HG02938 (cell line): ENCODE measurements at regions not wholly inside any gene's neighbourhood (a gene's known extent, or its start where the extent isn't known, plus 50 kb on each side); places are given as distances from the start of the nearest gene placed in this dataset.
A peak's percentile ranks its signal among the peaks of the same experiment; 100 is the strongest.

Source experiments
- ATAC-seq: cut with Tn5 transposase; IDR thresholded peaks from one replicate; pipeline ENCODE4 v1.9.1; 2021; ENCODE audit warnings: mild to moderate bottlenecking, moderate library complexity; ENCODE audit not compliant: unreplicated experiment

DNA sequence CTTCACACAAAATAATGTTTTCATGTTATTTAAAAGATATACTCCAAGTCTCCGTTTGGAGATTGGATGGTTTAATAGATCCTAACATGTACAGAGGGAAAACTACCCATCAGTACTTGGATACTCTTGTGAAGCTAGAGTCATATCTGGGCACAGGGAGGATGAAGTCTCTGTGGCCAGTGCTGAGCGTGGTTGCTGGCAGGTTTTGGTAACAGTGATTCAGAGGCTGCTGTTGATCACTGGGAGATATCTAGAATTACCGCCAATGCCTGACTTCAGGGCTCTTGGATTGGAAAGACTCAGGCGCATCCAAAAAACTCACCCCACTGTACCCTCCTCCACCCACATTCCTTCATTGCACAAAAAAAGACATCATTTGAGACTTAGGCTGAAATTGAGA lies 107.2 kb upstream of the PGRMC2 start:
- ATAC-seq: no peak

DNA sequence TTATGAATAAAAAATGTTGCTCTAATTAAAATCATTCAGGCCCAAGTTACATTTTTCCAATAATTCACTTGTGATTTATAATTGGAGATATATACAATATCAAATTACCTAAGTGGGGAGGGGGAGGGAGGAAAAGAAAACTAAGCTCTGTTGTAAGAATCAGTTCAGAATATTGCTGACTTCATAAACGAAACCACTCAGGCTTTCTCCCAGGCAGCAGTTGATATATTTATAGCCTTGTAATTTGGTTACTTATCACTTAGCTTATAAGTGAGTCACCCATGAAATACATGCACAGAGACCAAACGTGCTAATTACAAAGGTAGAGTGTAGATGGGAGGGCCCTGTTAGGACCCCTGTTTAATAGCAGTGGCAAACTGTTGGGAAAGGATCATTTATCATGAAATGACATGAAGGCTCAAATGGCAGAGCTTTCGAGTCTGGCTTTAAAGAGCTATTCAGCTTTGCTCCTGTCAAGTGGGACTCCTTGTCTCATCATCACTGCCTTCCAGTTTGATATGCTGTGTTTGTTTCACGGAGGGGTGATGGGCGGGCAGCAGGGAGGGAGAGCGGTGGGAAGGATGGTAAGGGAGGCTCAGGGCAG lies 105.6 kb upstream of the PGRMC2 start:
- ATAC-seq: peak; percentile 88

DNA sequence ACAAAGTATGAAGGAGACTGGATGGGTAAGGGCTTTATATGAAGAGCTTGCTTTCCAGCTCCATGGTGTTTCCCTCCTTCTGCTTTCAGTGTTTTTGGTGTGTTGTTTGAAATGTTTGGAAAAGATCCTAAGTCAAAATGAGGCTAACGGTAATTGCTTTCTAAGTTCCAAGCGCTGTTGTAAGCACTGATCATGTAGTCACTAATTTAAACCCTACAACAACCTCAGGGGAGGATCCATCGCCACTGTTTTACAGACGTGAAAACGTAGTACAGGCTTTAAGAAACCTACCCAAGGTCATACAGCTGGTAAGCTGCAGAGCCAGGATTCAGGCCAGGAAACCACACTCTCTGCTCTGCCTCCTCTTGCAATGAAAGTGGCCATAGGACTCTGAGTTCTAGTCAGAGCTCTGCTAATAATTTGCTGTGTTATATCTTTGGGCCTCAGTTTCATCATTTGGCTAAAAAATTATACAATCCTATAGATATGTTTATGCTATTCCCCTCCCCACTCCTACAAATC lies 102.9 kb upstream of the PGRMC2 start:
- no peak for ATAC-seq

DNA sequence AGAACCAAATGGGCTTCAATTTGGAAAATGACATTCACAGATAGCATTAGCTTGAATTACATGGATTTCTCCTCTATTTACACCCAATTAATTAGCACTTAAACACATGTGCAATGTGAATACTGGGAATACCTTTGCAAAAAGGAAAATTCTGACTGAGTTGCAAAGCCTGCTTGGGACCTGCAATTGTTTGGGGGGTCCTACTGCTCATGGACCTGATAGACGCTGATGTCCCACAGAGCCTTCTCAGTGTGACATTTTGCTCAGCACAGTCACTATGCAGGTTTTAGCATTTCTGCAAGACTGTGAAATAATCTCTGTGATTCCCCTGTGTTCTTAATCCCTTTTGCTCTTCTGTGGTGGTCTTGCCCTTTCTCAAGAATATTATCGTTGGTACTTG lies 101.2 kb upstream of the PGRMC2 start:
- ATAC-seq: no peak

DNA sequence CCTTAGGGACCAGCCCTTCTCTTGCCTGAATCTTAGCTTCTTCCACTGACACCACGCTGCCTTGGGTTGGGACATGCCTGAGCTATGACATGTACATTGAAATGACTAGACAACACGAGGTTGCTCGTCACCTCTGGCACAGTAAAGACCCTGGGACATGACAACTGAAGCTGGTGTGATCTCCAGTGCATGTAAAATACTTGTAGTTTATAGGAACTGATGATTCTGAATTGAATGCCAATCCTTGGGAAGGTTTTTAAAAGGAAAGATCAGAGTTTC lies 100.7 kb upstream of the PGRMC2 start:
- ATAC-seq: no peak

DNA sequence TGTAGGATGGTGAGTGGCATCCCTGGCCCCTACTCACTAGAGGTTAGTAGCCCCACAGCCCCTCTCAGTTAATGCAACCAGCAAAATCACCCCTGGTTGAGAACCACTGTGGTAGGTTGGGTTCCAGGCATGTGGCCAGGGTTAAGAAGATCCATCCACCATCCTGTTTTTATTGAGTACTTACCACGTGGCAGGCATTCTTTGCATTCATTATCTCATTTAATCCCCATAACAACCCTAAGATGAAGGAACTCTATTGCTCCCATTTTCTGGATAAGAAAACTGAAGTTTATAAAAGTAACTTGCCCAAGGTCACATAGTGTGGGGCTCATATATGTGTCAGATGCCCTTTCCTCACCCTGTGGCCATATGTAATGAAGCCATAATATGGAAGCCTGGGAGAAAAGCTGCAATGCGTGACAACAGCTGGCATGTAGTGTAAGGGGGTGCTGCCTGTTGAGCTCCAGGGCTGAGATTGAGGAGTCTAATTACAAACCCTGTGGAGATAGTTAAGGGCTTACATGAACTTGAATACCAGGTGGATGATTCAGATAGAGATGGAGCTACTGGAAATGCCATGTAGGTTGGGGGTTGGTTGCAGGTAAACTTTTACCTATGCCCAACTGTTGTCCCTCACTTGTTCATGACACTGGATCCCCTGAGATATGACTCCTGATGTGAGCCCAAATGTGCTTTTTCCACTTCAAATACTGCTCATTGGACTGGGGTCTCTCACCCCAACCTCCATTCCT lies 100.2 kb upstream of the PGRMC2 start:
- ATAC-seq: no peak

DNA sequence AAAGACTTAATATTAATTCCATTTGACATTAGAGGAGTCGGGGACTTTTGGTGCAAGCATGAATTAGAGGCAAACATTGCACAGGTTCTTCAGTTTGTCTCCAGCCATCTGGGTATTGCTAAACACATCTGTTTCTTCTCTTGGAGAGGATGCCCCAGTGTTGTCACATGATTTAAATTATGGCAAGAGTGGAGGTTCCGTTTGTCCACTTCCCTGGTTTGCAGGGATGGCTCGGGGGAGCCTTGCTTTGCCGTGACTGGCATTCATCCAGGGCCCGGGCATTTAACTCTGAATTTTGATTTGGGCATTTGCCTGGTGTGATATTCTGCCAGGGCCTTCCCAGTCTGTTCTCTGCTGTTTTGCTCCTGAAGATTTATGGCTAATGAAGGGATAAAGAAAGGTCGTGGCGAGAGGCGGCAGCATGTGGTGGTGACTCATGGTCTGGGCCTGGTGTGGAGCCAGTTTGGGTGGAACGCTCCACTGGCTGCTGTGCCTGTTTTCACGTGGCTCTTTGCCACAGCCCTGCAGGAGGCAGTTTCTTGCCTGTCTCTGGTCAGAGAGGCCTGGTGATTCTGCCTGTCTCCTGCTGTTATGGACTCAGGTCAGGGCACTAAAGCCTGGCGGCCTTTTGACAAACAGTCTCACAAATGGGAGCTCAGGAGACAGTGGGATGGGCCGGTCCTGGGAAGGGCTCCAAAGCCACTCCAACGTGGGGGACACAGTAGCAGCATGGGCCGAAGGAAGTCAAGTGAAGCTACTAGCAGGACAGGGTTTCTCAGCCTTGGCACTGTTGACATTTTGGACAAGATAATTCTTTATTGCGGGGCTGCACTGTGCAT lies 99.4 kb upstream of the PGRMC2 start:
- no peak for ATAC-seq

DNA sequence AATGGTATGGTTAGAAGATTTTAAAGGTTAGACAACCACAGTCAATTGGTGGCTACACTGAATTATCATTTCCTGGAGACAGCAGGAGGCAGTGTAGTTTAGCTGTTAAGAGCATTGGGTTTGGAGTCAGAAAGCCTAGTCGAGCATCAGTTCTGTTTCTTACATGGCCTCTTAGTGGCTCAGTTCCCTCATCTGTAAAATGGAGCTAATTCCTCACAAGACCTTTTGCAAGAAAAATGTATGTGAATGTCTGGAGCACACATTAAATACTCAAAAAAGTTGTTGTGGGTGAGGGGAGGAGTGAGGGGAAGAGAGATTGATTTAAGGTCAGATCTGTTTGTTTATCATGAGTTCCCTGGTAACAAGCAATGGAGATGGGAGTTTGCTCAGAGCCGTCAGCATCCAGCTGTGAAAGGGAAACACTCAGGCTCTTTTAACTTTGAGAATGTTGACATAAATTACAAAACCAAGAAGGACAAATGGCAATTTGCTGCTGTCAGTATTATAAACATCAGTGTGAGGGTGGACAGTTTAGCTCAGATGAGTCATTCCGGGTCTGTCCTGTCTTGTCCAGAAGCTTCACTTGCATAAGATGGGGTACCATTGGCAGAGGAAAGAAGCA lies 98.2 kb upstream of the PGRMC2 start:
- ATAC-seq: no peak

DNA sequence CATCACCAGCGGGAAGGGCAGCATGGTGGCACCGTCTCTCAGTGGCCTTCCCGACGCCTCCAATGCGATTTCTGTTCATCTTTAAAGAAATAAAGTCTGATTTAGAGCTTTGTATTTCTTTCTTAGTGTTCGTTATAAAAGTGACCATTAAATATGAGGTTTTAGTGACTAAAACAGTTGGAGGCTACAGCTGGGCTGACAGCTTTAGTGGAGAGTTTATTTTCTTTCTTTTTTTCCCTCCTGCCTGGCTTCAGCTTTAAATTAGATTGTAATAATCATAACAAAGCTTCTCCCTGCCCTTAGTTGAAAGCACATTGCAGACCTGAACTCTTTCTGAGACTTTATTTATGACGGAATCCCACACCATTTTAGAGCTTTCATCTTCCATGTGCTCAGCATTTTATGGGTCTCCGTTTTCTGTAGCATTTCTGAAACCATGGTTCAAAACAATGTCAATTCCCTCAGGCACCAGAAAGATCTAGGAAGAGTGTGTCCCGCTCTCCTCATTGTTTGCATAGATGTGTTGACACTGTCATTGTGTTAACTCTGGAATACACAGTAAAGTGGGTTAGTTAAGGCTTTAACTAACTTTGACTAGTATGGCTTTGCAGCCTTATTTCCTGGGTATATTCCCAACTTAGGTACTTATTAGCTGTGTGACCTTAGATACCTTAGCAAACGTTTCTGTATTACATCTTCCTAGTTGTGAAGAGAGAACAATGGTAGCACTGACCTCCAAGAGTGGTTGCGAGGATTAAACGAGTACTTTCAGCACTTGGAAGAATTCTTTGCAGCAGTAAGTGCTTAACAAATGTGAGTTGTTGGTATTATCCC lies 97.4 kb upstream of the PGRMC2 start:
- ATAC-seq: no peak

DNA sequence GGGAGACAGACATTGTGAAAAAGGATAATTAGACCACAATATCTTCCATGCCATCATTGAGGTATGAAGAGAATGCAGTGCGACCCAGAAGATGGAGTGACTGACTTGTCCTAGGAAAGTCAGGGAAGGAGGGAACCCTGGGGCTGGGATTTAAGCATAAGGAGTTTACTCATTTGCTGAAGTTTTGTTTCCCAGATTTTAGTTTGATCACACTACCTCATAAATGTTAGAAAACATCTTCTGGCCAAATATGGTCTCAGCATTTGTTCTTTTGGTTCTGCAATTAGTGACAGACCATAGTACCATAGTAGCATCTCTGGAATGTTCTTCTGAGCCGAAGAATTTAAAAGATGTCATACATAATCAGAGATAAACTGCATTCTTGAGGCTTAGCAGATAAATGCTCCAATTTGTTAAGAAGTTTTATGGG lies 96.5 kb upstream of the PGRMC2 start:
- ATAC-seq: no peak

DNA sequence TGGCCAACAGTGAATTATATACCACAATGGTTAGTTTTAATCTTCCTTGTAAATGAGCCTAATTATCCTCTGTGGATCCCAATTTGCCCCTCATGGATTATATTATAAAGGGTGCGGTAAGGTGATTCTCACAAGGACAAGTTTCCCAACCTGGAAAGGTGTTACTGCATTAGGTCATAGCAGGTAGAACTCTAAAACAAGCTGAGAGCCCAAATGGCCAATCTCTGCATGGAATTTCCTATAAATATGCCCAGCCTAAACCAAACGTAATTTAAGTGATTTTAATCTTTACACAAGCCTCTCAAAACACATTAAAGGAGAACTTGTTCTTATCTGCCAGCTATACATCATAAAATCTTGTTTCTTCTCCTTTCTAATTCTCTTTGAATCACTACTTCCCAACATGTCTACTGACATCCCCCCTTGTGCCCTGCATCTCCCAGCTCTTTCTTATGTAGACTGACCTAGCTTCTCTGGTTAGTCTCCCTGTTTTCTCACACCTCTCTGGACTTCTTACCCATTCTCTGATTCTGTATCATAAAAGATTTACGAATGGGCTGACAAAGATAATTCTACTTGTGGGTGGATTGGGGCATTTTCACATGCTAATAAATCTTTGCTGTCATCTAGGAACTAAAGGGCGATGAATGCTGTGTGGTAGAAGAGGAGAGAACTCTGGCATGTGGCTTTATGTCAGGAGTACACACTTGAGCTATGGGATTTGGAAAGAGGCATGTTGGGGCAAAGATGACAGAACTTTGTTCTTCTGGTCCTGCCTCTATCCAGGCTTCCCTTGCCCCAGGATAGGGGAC lies 94.3 kb upstream of the PGRMC2 start:
- ATAC-seq: no peak

DNA sequence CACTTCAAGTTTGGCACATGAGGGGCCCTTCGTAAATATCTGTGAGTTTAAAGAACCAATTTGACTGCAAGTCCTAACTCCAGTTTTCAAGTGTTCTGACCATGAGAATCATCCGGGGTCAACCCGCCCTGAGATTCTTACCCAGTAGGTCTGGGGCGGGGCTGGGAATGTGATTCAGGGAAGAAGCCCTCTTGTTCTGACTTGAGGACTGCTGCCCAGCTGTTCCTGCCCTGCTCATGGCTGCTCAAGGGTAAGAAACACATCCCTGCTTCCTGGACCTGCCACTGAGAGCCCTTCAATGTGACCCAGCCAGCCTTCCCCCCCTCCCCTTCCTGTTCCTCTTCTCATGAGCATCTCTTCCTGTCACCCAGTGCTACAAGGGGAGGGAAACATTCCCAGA lies 92.7 kb upstream of the PGRMC2 start:
- no peak for ATAC-seq

DNA sequence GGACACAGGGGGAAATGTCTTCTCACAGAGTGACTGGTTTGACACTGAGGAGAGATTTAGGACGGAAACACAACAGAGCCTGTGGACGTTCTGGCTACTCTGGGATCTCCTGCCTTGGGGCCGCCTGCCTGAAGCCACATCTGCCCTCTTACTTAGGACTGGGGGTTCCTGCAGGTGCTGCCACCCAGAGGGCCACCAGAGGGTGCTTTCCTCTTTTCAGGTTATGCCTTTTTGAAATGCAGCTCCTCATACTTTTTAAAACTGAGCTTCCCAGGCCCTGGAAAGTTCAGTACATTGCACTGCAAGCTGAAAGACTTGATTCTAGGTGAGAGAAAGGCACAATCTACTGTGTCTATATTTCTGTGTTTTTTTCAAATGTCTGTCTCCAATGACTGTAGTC lies 92.2 kb upstream of the PGRMC2 start:
- no peak for ATAC-seq

DNA sequence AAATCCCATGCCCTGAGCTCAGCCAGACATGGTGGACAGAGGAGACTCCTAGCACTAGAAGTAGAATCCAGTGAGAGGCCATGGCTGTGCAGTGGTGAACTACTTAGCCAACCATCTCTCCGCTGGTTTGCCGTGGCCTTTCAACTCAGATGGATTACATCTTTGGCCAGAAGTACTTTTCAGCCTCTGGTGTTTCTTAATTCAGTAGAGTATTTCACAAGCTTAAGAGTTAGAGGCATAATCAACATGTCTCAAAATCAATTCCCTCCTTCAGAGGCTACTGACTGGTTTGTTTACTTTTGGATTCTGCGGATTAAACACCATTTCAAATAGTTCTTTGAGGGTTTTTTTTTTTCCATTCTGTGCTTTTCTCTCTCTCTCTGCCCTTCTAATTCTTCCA lies 91.1 kb upstream of the PGRMC2 start:
- ATAC-seq: no peak

DNA sequence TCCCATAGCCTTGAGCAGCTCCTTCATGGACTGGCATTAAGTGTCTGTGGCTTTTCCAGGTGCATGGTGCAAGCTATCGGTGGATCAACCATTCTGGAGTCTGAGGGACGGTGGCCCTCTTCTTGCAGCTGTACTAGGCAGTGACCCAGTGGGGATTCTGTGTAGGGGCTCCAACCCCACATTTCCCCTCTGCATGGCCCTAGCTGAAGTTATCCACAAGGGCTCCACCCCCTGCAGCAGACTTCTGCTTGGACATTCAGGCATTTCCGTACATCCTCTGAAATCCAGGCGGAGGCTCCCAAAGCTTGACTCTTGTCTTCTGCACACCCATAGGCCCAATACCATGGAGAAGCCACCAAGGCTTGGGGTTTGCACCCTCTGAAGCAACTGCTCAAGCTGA lies 89.3 kb upstream of the PGRMC2 start:
- ATAC-seq: no peak

DNA sequence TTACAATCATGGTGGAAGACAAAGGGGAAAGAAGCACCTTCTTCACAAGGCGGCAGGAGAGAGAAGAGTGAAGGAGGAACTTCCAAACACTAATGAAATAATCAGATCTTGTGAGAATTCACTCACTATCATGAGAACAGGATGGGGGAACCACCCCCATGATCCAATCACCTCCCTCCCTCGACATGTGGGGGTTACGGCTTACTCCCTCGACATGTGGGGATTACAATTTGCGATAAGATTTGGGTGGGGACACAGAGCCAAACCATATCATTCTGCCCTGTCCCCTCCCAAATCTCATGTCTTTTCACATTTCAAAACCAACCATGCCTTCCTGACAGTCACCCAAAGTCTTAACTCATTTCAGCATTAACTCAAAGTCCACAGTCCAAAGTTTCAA lies 88.7 kb upstream of the PGRMC2 start:
- no peak for ATAC-seq

DNA sequence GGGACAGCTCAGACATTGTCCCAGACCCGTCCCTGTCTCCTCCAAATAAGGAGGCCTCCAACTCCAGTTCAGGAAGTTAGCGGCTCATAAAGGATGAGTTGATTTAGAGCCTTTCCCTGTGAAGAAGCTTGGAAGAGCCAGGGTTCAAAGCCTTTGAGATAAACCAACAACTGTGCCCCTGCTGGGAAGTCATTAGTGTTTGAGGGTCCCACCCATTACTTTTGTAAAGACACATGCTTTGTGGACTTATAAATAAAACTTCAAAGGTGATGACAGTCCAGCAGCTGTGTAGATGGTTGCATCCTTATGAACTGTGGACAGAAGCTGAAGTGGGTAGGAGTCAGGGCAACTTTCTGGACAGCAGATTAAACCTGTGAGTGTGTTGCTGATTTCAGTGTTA lies 86.0 kb upstream of the PGRMC2 start:
- ATAC-seq: no peak

DNA sequence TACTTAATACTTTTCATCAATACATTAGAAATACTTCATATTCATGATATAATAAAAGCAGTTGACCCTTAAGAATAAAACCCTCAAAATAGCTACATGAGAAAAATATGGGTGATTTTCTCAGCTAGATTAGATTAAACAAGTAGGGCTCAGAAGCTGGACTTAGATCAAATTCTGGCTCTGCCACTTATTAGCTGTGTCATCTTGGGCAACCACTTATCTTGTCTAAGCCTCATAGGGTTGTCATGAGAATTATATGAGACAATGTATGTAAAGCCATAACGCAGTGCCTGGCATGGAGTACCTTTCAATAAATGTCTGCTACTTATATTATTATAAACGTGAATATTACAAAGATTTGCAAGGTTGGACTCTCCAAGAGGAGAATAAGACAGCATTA lies 84.3 kb upstream of the PGRMC2 start:
- ATAC-seq: no peak

DNA sequence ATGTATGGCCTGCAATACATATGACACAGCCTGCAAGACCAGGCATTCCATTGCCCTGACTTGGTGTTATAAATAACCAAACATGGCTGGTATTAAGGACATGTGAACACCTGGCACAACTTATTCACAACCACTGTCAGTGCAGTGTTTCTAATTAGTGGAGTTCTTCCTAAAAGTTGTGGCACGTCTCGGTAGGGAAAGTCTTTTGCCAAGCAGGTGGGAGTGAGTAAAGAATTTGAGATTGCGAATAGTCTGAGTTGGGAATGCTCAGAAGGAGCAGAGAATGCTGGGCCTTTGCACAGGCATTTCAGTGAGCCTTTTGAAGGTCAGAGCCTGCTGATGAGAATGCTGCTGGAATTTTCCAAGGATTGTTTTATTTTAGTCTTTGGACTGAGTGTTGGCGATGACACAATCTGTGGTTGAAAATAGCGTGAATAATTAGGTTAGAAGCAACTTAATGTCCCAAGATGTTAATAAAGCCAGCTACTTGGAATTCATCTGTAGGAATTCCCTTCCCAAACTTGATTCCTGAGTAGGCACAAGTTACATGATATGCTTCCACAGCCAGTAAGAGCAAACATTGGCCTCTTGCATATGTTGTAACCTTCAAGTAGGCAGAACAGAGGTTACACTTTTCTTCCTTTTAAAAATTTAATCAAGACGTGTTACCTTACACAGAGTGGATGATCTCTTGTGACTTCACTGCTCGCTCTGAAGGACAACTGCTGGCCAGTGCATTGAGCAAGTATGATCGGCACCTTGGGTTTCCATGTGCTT lies 83.6 kb upstream of the PGRMC2 start:
- ATAC-seq: no peak
